Neural crest cell (in vitro differentiated cells): ENCODE measurements at regions not wholly inside any gene's neighbourhood (a gene's known extent, or its start where the extent isn't known, plus 50 kb on each side); places are given as distances from the start of the nearest gene placed in this dataset.
"Not testable (repeated sequence)": the region's sequence is repeated elsewhere in the genome, so short reads cannot be mapped to it uniquely, and the experiment has no call there.

ENCODE experiments used
- DNase-seq: peaks from one replicate; pipeline ENCODE4 v3.0.0; 2021; ENCODE audit warnings: low read depth, mixed read lengths, low spot score
- H3K27ac Mint-ChIP-seq: one replicate; pipeline ENCODE4 v1.8.0; 2021; ENCODE audit warnings: mild to moderate bottlenecking, mixed read lengths; ENCODE audit not compliant: unreplicated experiment
- H3K27me3 Mint-ChIP-seq: 2 replicates; pipeline ENCODE4 v1.8.0; 2021; ENCODE audit warnings: low read depth, mild to moderate bottlenecking, mixed read lengths
- H3K36me3 Mint-ChIP-seq: 2 replicates; pipeline ENCODE4 v1.8.0; 2021; ENCODE audit warnings: low read depth, mild to moderate bottlenecking, mixed read lengths
- H3K4me1 Mint-ChIP-seq: 2 replicates; pipeline ENCODE4 v1.8.0; 2021; ENCODE audit warnings: mixed read lengths
- H3K4me3 Mint-ChIP-seq: one replicate; pipeline ENCODE4 v1.8.0; 2021; ENCODE audit warnings: mild to moderate bottlenecking, mixed read lengths
- H3K9me3 Mint-ChIP-seq: 2 replicates; pipeline ENCODE4 v1.8.0; 2021; ENCODE audit warnings: mixed read lengths
- CTCF ChIP-seq: fragments of 200-600 bp; sonication (generic); conservative IDR thresholded peaks from 2 replicates; pipeline ENCODE4 v1.5.0; 2021; ENCODE audit warnings: antibody characterized with exemption, mild to moderate bottlenecking

GRCh38 chr3:144499001-144499930 lies 527.6 kb downstream of the DIPK2A start:
- H3K4me1 Mint-ChIP-seq, result no peaks in the 10 kb centered on the region
- H3K9me3 Mint-ChIP-seq, result no peaks in the 10 kb centered on the region
- no peak for TF ChIP-seq CTCF
- no peaks in the 10 kb centered on the region for H3K36me3 Mint-ChIP-seq
- H3K27ac Mint-ChIP-seq, result no peak overlapping the region
- no peak overlapping the region for H3K4me3 Mint-ChIP-seq
- H3K27me3 Mint-ChIP-seq, result no peaks in the 10 kb centered on the region
- DNase-seq, result no peak

GRCh38 chr3:144501467-144501866 lies 529.8 kb downstream of the DIPK2A start:
- no peaks in the 10 kb centered on the region for H3K36me3 Mint-ChIP-seq
- no peaks in the 10 kb centered on the region for H3K4me1 Mint-ChIP-seq
- TF ChIP-seq CTCF, result no peak
- H3K27ac Mint-ChIP-seq, result no peak overlapping the region
- no peaks in the 10 kb centered on the region for H3K9me3 Mint-ChIP-seq
- no peak overlapping the region for H3K4me3 Mint-ChIP-seq
- no peak for DNase-seq
- no peaks in the 10 kb centered on the region for H3K27me3 Mint-ChIP-seq

- no peaks in the 10 kb centered on the region for H3K27me3 Mint-ChIP-seq
- no peaks in the 10 kb centered on the region for H3K36me3 Mint-ChIP-seq
- no peak overlapping the region for H3K4me3 Mint-ChIP-seq
- no peak for DNase-seq
- no peak overlapping the region for H3K27ac Mint-ChIP-seq
- TF ChIP-seq CTCF, result no peak
- H3K4me1 Mint-ChIP-seq, result no peaks in the 10 kb centered on the region
- no peaks in the 10 kb centered on the region for H3K9me3 Mint-ChIP-seq
Observed at GRCh38 chr3:144502402-144502801, 530.8 kb downstream of the DIPK2A start.

GRCh38 chr3:144506375-144506774 lies 534.8 kb downstream of the DIPK2A start:
- H3K27me3 Mint-ChIP-seq, H3K4me1 Mint-ChIP-seq, H3K4me3 Mint-ChIP-seq, H3K36me3 Mint-ChIP-seq, DNase-seq, H3K9me3 Mint-ChIP-seq, H3K27ac Mint-ChIP-seq: not testable (repeated sequence)

- TF ChIP-seq CTCF, result no peak
- no peak for DNase-seq
- Mint-ChIP-seq H3K27ac (peak overlapping the region; percentile 46), H3K4me1 (no peaks in the 10 kb centered on the region), H3K9me3 (no peaks in the 10 kb centered on the region), H3K36me3 (no peaks in the 10 kb centered on the region), H3K27me3 (no peaks in the 10 kb centered on the region), H3K4me3 (no peak overlapping the region)
Observed at GRCh38 chr3:144511346-144511745, 539.7 kb downstream of the DIPK2A start.

GRCh38 chr3:144516026-144516425 lies 544.4 kb downstream of the DIPK2A start:
- Mint-ChIP-seq H3K4me3 (no peak overlapping the region), H3K9me3 (no peaks in the 10 kb centered on the region), H3K4me1 (no peaks in the 10 kb centered on the region), H3K27ac (no peak overlapping the region), H3K36me3 (no peaks in the 10 kb centered on the region), H3K27me3 (no peaks in the 10 kb centered on the region)
- TF ChIP-seq CTCF, result no peak
- DNase-seq, result no peak
